HT1080 (cell line): ENCODE measurements at regions not wholly inside any gene's neighbourhood (a gene's known extent, or its start where the extent isn't known, plus 50 kb on each side); places are given as distances from the start of the nearest gene placed in this dataset.
"Not testable (repeated sequence)": the region's sequence is repeated elsewhere in the genome, so short reads cannot be mapped to it uniquely, and the experiment has no call there.

Experiments used
- DNase-seq: peaks from one replicate; pipeline ENCODE4 v3.0.0-alpha.2; 2015; ENCODE audit warnings: low read depth

- no peak for DNase-seq
Measured at GRCh38 chr10:36880898-36881297, 244.5 kb upstream of the ANKRD30A start.

- DNase-seq = no peak
Measured at GRCh38 chr10:36872702-36873393, 252.6 kb upstream of the ANKRD30A start.

- no peak for DNase-seq
Measured at GRCh38 chr10:36840788-36841187, 284.6 kb upstream of the ANKRD30A start.

- DNase-seq = no peak
Measured at GRCh38 chr10:36837416-36837815, 288.0 kb upstream of the ANKRD30A start.

- no peak for DNase-seq
Measured at GRCh38 chr10:36819781-36820180, 305.6 kb upstream of the ANKRD30A start.

- DNase-seq = no peak
Measured at GRCh38 chr10:36817898-36818297, 307.5 kb upstream of the ANKRD30A start.

- no peak for DNase-seq
Measured at GRCh38 chr10:36808625-36809362, 316.6 kb upstream of the ANKRD30A start.

GRCh38 chr10:36803229-36803628 lies 322.2 kb upstream of the ANKRD30A start:
- DNase-seq = no peak

GRCh38 chr10:36802490-36803153 lies 322.8 kb upstream of the ANKRD30A start:
- DNase-seq = no peak

GRCh38 chr10:36801660-36802059 lies 323.7 kb upstream of the ANKRD30A start:
- DNase-seq = no peak

- DNase-seq = no peak
Measured at GRCh38 chr10:36794981-36795380, 330.4 kb upstream of the ANKRD30A start.

GRCh38 chr10:36789974-36790373 lies 335.4 kb upstream of the ANKRD30A start:
- no peak for DNase-seq

GRCh38 chr10:36788152-36788551 lies 337.2 kb upstream of the ANKRD30A start:
- DNase-seq = no peak

- no peak for DNase-seq
Measured at GRCh38 chr10:36783400-36783799, 342.0 kb upstream of the ANKRD30A start.

- no peak for DNase-seq
Measured at GRCh38 chr10:36781570-36781969, 343.8 kb upstream of the ANKRD30A start.

GRCh38 chr10:36780158-36780557 lies 345.2 kb upstream of the ANKRD30A start:
- no peak for DNase-seq

- DNase-seq = peak; percentile 76
Measured at GRCh38 chr10:36779238-36779846, 346.1 kb upstream of the ANKRD30A start.

- DNase-seq = no peak
Measured at GRCh38 chr10:36778651-36779050, 346.7 kb upstream of the ANKRD30A start.

GRCh38 chr10:36773652-36774051 lies 351.7 kb upstream of the ANKRD30A start:
- DNase-seq = no peak

- DNase-seq = no peak
Measured at GRCh38 chr10:36771725-36772124, 353.7 kb upstream of the ANKRD30A start.

GRCh38 chr10:36769741-36770140 lies 355.7 kb upstream of the ANKRD30A start:
- not testable (repeated sequence) for DNase-seq

GRCh38 chr10:36766940-36767339 lies 358.5 kb upstream of the ANKRD30A start:
- no peak for DNase-seq
